HAP-1 (cell line): ENCODE measurements at regions not wholly inside any gene's neighbourhood (a gene's known extent, or its start where the extent isn't known, plus 50 kb on each side); places are given as distances from the start of the nearest gene placed in this dataset.
"Not testable (repeated sequence)": the region's sequence is repeated elsewhere in the genome, so short reads cannot be mapped to it uniquely, and the experiment has no call there.

Source experiments
- DNase-seq, 2 experiments: peaks; one replicate each; pipeline ENCODE4 v3.0.0-alpha.2; 2016 to 2020; ENCODE audit warnings: low spot score in 2 of 2
- H3K27me3 ChIP-seq: fragments of 250-450 bp; sonication (Bioruptor Pico); 2 replicates; pipeline ENCODE4 v1.5.1; 2020; ENCODE audit warnings: low read depth, mild to moderate bottlenecking, moderate library complexity
- H3K36me3 ChIP-seq: fragments of 250-450 bp; sonication (Bioruptor Pico); replicated peaks from 2 replicates; pipeline ENCODE4 v1.5.1; 2020; ENCODE audit warnings: mild to moderate bottlenecking
- H3K4me1 ChIP-seq: fragments of 250-450 bp; sonication (Bioruptor Pico); 2 replicates; pipeline ENCODE4 v1.5.1; 2020; ENCODE audit warnings: mild to moderate bottlenecking
- H3K4me3 ChIP-seq: fragments of 250-450 bp; sonication (Bioruptor Pico); 2 replicates; pipeline ENCODE4 v1.5.1; 2020; ENCODE audit warnings: mild to moderate bottlenecking, moderate library complexity
- H3K9me3 ChIP-seq: fragments of 250-450 bp; sonication (Bioruptor Pico); 2 replicates; pipeline ENCODE4 v1.5.1; 2020; ENCODE audit warnings: mild to moderate bottlenecking, moderate library complexity
- in situ Hi-C: fragments of 300-500 bp; cut with MboI; formaldehyde crosslinking; loops from 3 replicates; pipeline ENCODE4 v1.14.3; 2020; ENCODE audit warnings: low sequenced_read_pairs, inconsistent platforms, mixed read lengths

- Histone ChIP-seq H3K4me3 (no peak overlapping the region), H3K4me1 (no peaks in the 10 kb centered on the region), H3K36me3 (no peaks in the 10 kb centered on the region), H3K9me3 (no peaks in the 10 kb centered on the region), H3K27me3 (no peaks in the 10 kb centered on the region)
- in situ Hi-C loops: no loop called here
- no peak for DNase-seq
These were observed 1624.7 kb downstream of the PCDH9 start for GRCh38 chr13:65605396-65605795.

- H3K27me3 ChIP-seq: no peaks in the 10 kb centered on the region
- H3K9me3 ChIP-seq: no peaks in the 10 kb centered on the region
- in situ Hi-C loops: no loop called here
- no peaks in the 10 kb centered on the region for H3K36me3 ChIP-seq
- H3K4me1 ChIP-seq: no peaks in the 10 kb centered on the region
- no peak for DNase-seq
- no peak overlapping the region for H3K4me3 ChIP-seq
These were observed 1627.0 kb downstream of the PCDH9 start for GRCh38 chr13:65603160-65603559.

GRCh38 chr13:65601855-65602254 is 1628.3 kb downstream of the PCDH9 start:
- Histone ChIP-seq H3K36me3 (no peaks in the 10 kb centered on the region), H3K27me3 (no peaks in the 10 kb centered on the region), H3K4me1 (no peaks in the 10 kb centered on the region), H3K4me3 (no peak overlapping the region), H3K9me3 (no peaks in the 10 kb centered on the region)
- in situ Hi-C loops: no loop called here
- DNase-seq: no peak

- no peaks in the 10 kb centered on the region for H3K4me1 ChIP-seq
- H3K36me3 ChIP-seq: no peaks in the 10 kb centered on the region
- in situ Hi-C loops: no loop called here
- H3K9me3 ChIP-seq: no peaks in the 10 kb centered on the region
- DNase-seq: no peak
- no peaks in the 10 kb centered on the region for H3K27me3 ChIP-seq
- H3K4me3 ChIP-seq: no peak overlapping the region
These were observed 1629.4 kb downstream of the PCDH9 start for GRCh38 chr13:65600702-65601101.

GRCh38 chr13:65597839-65598818 is 1632.0 kb downstream of the PCDH9 start:
- no peak overlapping the region for H3K4me3 ChIP-seq
- no peaks in the 10 kb centered on the region for H3K9me3 ChIP-seq
- no peaks in the 10 kb centered on the region for H3K36me3 ChIP-seq
- no peak for DNase-seq
- H3K27me3 ChIP-seq: no peaks in the 10 kb centered on the region
- in situ Hi-C loops: no loop called here
- no peaks in the 10 kb centered on the region for H3K4me1 ChIP-seq

- no peaks in the 10 kb centered on the region for H3K27me3 ChIP-seq
- no peaks in the 10 kb centered on the region for H3K4me1 ChIP-seq
- H3K9me3 ChIP-seq: no peaks in the 10 kb centered on the region
- H3K36me3 ChIP-seq: no peaks in the 10 kb centered on the region
- no peak overlapping the region for H3K4me3 ChIP-seq
- in situ Hi-C loops: no loop called here
- no peak for DNase-seq
These were observed 1634.2 kb downstream of the PCDH9 start for GRCh38 chr13:65595916-65596315.

- no peaks in the 10 kb centered on the region for H3K27me3 ChIP-seq
- H3K4me3 ChIP-seq: no peak overlapping the region
- in situ Hi-C loops: no loop called here
- DNase-seq: no peak
- H3K36me3 ChIP-seq: no peaks in the 10 kb centered on the region
- no peaks in the 10 kb centered on the region for H3K4me1 ChIP-seq
- H3K9me3 ChIP-seq: no peaks in the 10 kb centered on the region
These were observed 1635.8 kb downstream of the PCDH9 start for GRCh38 chr13:65594298-65594781.

- Histone ChIP-seq H3K4me3 (no peak overlapping the region), H3K4me1 (no peaks in the 10 kb centered on the region), H3K9me3 (no peaks in the 10 kb centered on the region), H3K36me3 (no peaks in the 10 kb centered on the region), H3K27me3 (no peaks in the 10 kb centered on the region)
- in situ Hi-C loops: no loop called here
- DNase-seq: no peak
These were observed 1636.8 kb downstream of the PCDH9 start for GRCh38 chr13:65593298-65593874.

- Histone ChIP-seq H3K36me3 (no peaks in the 10 kb centered on the region), H3K9me3 (no peaks in the 10 kb centered on the region), H3K4me3 (no peak overlapping the region), H3K27me3 (no peaks in the 10 kb centered on the region), H3K4me1 (no peaks in the 10 kb centered on the region)
- DNase-seq: no peak
- in situ Hi-C loops: no loop called here
These were observed 1637.4 kb downstream of the PCDH9 start for GRCh38 chr13:65592731-65593130.

- in situ Hi-C loops: no loop called here
- Histone ChIP-seq H3K4me3 (no peak overlapping the region), H3K36me3 (no peaks in the 10 kb centered on the region), H3K9me3 (no peaks in the 10 kb centered on the region), H3K4me1 (no peaks in the 10 kb centered on the region), H3K27me3 (no peaks in the 10 kb centered on the region)
- DNase-seq: no peak
These were observed 1644.8 kb downstream of the PCDH9 start for GRCh38 chr13:65585346-65585745.

GRCh38 chr13:65584126-65584525 is 1646.0 kb downstream of the PCDH9 start:
- no peaks in the 10 kb centered on the region for H3K4me1 ChIP-seq
- no peaks in the 10 kb centered on the region for H3K9me3 ChIP-seq
- no peaks in the 10 kb centered on the region for H3K36me3 ChIP-seq
- H3K4me3 ChIP-seq: no peak overlapping the region
- in situ Hi-C loops: no loop called here
- no peak for DNase-seq
- no peaks in the 10 kb centered on the region for H3K27me3 ChIP-seq

GRCh38 chr13:65582160-65582559 is 1648.0 kb downstream of the PCDH9 start:
- no peaks in the 10 kb centered on the region for H3K9me3 ChIP-seq
- no peak for DNase-seq
- H3K4me1 ChIP-seq: no peaks in the 10 kb centered on the region
- H3K27me3 ChIP-seq: no peaks in the 10 kb centered on the region
- H3K4me3 ChIP-seq: no peak overlapping the region
- H3K36me3 ChIP-seq: no peaks in the 10 kb centered on the region
- in situ Hi-C loops: no loop called here

- DNase-seq, H3K9me3 ChIP-seq, H3K4me1 ChIP-seq, H3K27me3 ChIP-seq, H3K36me3 ChIP-seq, in situ Hi-C loops, H3K4me3 ChIP-seq: not testable (repeated sequence)
These were observed 1665.6 kb downstream of the PCDH9 start for GRCh38 chr13:65564561-65564960.

GRCh38 chr13:65562305-65562704 is 1667.8 kb downstream of the PCDH9 start:
- in situ Hi-C loops: no loop called here
- no peak for DNase-seq

More at GRCh38 chr13:65562305-65562704, 1667.8 kb downstream of the PCDH9 start:
- Histone ChIP-seq H3K4me3 (no peak overlapping the region), H3K9me3 (0 out of 2 replicates have a peak, but pooled peaks cover 2% of the 10 kb centered on the region), H3K27me3 (no peaks in the 10 kb centered on the region), H3K36me3 (no peaks in the 10 kb centered on the region), H3K4me1 (no peaks in the 10 kb centered on the region)
